ENCODE measurements at regions not wholly inside any gene's neighbourhood (a gene's known extent, or its start where the extent isn't known, plus 50 kb on each side); places are given as distances from the start of the nearest gene placed in this dataset.

GRCh38 chr1:221381910-221382623 is 359.8 kb downstream of the DUSP10 start:
- DNase-seq, result no peak

DNA sequence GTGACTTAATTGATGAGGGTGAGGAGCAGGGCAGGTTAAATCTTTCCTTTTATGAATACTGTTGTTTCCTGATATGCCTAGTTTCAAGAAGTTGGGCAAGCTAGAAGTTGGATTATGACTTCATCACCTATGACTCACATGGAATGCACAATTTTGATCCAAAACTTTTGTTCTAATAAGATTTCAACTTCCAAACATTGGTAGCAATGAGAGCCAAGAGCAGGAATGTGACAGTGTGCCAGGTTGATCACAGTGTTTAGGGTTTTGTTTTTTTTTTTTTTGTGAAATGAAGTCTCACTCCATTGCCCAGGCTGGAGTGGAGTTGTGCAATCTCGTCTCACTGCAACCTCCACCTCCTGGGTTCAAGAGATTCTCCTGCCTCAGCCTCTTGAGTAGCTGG is 349.4 kb downstream of the DUSP10 start:
- DNase-seq, result no peak

DNA sequence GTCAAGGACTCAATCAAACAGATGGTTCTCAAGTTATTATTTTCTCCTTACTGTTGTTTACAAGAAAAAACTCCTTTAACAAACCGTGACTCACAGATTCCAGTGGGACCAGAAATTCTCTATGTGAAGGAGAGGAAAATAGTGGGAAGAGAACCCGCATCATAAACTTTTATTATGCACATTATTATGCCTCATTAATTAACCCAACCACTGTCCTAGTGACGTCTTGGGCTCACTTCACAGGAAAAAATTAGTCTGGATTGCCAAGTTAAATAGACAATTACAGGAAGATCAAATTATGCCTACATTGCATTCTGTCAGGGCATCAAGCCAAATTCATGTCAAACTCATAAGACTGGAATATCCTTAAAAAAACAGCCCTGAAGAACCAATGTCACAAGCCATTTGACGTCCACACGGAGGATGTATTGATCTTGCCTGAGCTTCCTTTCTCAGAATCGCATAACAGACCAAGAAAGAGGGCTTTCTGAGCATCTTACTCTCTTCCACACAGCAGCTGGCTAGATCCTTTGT is 347.8 kb downstream of the DUSP10 start:
- DNase-seq, result no peak

GRCh38 chr1:221396526-221396925 is 345.4 kb downstream of the DUSP10 start:
- DNase-seq, result no peak

DNA sequence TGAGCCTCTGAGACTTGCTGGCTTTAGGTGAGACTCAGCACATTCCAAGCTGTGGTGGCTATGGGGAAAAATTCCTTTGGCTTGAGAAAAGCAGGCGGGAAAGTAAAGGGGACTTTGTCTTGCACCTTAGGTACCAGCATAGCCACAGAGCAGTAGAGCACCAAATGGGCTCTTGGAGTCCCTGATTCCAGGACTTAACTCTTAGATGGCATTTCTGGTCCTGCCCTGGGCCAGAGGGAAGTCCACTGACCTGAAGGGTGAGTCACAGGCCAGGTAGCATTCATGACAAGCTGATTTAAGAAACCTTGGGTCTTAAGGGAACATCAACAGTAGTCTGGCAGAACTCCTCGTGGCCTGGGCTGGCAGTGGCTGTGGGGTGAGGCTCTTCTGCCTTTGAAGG is 344.7 kb downstream of the DUSP10 start:
- no peak for DNase-seq

GRCh38 chr1:221397606-221398005 is 344.3 kb downstream of the DUSP10 start:
- DNase-seq, result no peak

GRCh38 chr1:221405146-221405545 is 336.7 kb downstream of the DUSP10 start:
- no peak for DNase-seq

GRCh38 chr1:221408117-221408803 is 333.6 kb downstream of the DUSP10 start:
- DNase-seq, result no peak

- DNase-seq, result no peak
These were observed 330.6 kb downstream of the DUSP10 start for GRCh38 chr1:221411283-221411682.

- DNase-seq, result no peak
These were observed 326.9 kb downstream of the DUSP10 start for GRCh38 chr1:221414772-221415539.

DNA sequence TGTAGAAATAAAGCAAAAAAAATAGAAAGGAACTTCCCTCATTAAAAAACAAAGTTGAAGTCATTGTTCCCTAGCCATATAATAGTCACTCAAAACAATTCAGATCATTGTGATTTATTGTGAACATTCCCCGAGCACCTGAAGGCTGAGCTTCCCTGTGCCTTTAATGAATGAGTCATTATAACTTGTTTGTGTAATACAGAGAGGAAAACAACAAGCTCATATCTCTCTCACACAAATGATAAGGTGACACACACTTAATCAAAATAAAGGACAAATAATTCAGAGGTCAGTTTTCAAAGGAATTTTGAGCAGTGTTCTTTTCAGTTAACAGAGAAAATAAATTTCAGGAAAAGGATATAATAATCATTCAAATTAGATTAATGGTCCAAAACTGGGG is 326.2 kb downstream of the DUSP10 start:
- DNase-seq, result no peak

DNA sequence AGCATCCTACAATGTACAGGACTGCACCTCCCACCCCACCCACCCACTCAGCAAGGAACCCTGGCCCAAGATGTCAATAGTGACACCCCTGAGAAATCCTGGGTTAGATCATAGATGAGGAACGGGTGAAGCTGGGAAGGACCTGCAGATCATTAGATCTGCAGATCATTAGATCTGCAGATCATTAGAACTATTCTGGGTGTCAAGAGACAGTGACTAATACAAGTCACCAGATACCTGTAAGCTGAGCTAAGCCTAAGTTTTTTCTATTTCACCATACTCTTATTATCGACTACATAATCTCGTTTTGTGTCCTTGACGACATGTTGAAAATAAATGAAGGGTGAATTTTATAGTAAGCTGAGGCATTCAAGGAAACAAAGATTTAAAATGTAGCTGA is 325.7 kb downstream of the DUSP10 start:
- DNase-seq, result no peak

DNA sequence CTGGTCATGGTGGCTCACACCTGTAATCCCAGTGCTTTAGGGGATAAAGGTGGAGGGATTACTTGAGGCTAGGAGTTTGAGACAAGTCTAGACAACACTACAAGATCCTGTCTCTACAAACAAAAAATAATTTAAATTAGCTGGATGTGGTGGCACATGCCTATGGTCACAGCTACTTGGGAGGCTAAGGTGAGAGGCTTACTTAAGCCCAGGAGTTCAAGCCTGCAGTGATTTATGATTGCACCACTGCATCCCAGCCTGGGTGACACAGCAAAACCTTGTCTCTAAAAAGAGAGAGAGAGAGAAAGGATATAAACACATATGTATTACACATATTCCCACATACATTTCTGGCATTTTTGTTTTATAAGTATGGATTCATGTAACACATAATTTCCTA is 325.2 kb downstream of the DUSP10 start:
- no peak for DNase-seq

GRCh38 chr1:221418346-221418745 is 323.5 kb downstream of the DUSP10 start:
- DNase-seq, result no peak

DNA sequence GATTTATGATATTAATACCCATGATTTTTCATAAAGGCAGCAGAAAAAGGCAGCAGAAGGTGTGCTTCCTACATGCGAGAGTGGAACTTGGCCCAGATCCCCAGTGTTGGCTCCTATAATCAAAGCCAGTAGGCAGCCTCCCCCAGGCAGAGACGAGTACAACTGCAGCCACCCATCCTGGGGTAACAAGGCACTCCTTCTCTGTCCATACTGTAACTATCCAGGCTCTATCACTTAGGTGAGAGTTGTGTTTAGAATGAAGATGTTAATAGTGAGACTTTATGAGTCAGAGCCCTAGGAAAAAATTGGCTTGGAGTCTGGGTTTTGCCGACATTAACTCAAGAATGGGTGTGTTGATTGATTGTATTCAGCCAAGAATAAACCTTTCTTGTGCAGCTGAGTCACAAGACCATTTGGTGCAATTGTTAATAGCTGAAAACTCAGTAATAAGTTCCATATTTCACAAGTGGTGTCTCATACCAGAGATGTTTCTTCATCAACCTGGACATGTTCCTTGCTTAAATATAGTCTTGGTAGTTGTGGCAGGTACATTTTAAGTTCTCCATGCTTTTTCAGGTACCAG is 322.3 kb downstream of the DUSP10 start:
- DNase-seq, result no peak

DNA sequence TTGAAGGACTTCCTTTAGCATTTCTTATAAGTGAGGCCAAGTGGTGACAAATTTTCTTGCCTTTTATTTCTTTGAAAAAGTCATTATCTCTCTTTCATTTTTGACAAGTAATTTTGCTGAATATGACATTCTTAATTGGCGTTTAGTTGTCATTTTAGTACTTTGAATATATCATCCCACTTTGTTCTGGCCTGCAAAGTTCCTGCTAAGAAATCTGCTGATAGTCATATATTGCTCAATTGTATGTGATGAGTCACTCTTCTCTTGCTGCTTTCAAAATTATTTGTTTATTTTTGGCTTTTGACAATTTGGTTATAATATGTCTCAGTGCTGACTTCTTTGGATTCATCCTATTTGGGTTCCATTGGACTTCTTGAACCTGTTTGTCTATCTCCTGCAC is 312.6 kb downstream of the DUSP10 start:
- DNase-seq, result no peak

GRCh38 chr1:221430152-221430960 is 311.5 kb downstream of the DUSP10 start:
- no peak for DNase-seq

- DNase-seq, result no peak
These were observed 310.7 kb downstream of the DUSP10 start for GRCh38 chr1:221431068-221431651.

DNA sequence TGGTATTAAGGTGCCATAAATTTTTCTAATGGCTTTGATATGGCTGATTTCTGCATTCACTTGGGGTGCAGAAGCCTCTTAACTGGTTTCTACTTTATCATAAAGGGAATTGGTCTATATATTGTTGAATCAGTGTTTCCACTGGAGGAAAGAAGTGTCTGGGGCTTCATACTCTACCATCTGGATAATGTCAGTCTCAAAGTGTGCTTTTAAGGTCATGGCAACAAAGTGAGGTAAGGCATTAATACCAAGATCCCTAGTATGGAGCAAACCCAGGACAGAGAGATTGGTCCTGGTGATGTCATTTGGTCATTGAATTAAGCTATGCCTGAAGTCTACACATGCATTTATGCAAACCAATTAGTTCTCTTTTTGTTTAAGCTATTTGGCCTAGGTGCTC is 309.9 kb downstream of the DUSP10 start:
- no peak for DNase-seq

DNA sequence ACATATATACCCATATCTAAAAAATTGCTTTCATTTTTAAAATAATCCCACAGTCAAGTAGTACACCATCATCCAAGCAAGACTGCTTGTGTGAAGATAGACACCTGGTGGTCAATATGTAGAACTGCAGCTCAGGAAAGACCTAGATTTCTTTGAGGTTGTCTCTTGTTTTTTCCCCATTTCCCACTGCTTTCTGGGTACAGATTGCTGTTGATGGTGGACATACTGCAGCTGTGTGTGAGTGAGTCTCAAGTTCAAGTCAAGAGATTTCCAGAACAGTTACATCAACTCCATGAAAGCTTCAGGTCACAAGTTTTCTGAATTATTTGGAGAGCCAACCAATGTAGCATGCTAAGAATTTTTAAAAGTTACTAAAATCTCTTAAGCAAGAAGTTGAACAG is 306.4 kb downstream of the DUSP10 start:
- peak; percentile 46 for DNase-seq

GRCh38 chr1:221437171-221437570 is 304.7 kb downstream of the DUSP10 start:
- no peak for DNase-seq

DNA sequence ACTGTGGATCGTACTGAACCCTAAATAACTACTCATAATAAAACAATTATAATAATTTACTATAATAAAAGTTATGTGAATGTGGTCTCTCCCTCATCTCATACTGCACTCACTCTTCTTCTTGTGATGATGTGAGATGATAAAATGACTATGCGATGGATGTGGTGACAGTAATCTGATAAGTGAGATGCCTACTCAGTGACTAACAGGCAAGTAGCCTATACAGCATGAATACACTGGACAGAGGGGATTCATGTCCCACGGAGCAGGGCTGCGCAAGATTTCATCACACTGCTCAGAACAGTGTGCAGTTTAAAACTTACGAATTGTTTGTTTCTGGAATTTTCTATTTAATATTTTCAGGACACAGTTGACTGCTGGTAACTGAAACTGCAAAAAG is 304.0 kb downstream of the DUSP10 start:
- no peak for DNase-seq
